Cardiac muscle cell (in vitro differentiated cells and primary cell): ENCODE measurements at regions not wholly inside any gene's neighbourhood (a gene's known extent, or its start where the extent isn't known, plus 50 kb on each side); places are given as distances from the start of the nearest gene placed in this dataset.

Experiments used
- DNase-seq, 2 donors: peaks; one replicate each; pipeline versions ENCODE4 v3.0.0 to v3.0.0-alpha.2; 2010 to 2017; ENCODE audit warnings: low read depth in 1 of 2, low spot score in 1 of 2
- H3K27ac ChIP-seq: fragments of 200-600 bp; sonication (generic); 2 replicates; pipeline ENCODE4 v1.5.1; 2016
- H3K27me3 ChIP-seq: fragments of 200-600 bp; sonication (generic); 2 replicates; pipeline ENCODE4 v1.6.0; 2016; ENCODE audit warnings: control low read depth
- H3K36me3 ChIP-seq: fragments of 200-600 bp; sonication (generic); 2 replicates; pipeline ENCODE4 v1.5.1; 2016; ENCODE audit warnings: control low read depth
- H3K4me1 ChIP-seq: fragments of 200-600 bp; sonication (generic); 2 replicates; pipeline ENCODE4 v1.8.1; 2017; ENCODE audit warnings: low read depth, mild to moderate bottlenecking, mixed run types
- H3K4me3 ChIP-seq: fragments of 200-600 bp; sonication (generic); 2 replicates; pipeline ENCODE4 v1.5.1; 2016; ENCODE audit warnings: mild to moderate bottlenecking
- H3K9me3 ChIP-seq: fragments of 200-600 bp; sonication (generic); 2 replicates; pipeline ENCODE4 v1.5.1; 2017; ENCODE audit warnings: low read depth, mild to moderate bottlenecking, control low read depth
- CTCF ChIP-seq: IDR thresholded peaks from 2 replicates; pipeline ENCODE4 v1.5.1; 2012; ENCODE audit warnings: low read depth, mild to moderate bottlenecking, low read length

- no peak for DNase-seq
These were observed 150.2 kb upstream of the UNC5B start for GRCh38 chr10:71062156-71062555.

GRCh38 chr10:71063401-71063800, 149.0 kb upstream of the UNC5B start:
- TF ChIP-seq CTCF, result no peak
- Histone ChIP-seq H3K4me3 (no peak overlapping the region), H3K27me3 (no peaks in the 10 kb centered on the region), H3K27ac (peak overlapping the region; percentile 59), H3K9me3 (no peaks in the 10 kb centered on the region), H3K4me1 (peaks cover 53% of the 10 kb centered on the region), H3K36me3 (no peaks in the 10 kb centered on the region)
- no peak for DNase-seq

More at GRCh38 chr10:71062156-71062555, 150.2 kb upstream of the UNC5B start:
- H3K4me3 ChIP-seq, result no peak overlapping the region
- H3K27me3 ChIP-seq, result no peaks in the 10 kb centered on the region
- no peaks in the 10 kb centered on the region for H3K36me3 ChIP-seq
- H3K4me1 ChIP-seq, result peaks cover 50% of the 10 kb centered on the region
- no peaks in the 10 kb centered on the region for H3K9me3 ChIP-seq
- no peak for TF ChIP-seq CTCF
- H3K27ac ChIP-seq, result peak overlapping the region; percentile 67

GRCh38 chr10:71064413-71065118, 147.8 kb upstream of the UNC5B start:
- Histone ChIP-seq H3K4me3 (no peak overlapping the region), H3K9me3 (no peaks in the 10 kb centered on the region), H3K27me3 (no peaks in the 10 kb centered on the region), H3K36me3 (no peaks in the 10 kb centered on the region), H3K27ac (peak overlapping the region; percentile 86), H3K4me1 (peaks cover 62% of the 10 kb centered on the region)
- TF ChIP-seq CTCF, result peak; percentile 27
- DNase-seq, result peak in 1 of 2 donors; percentile 84

- no peaks in the 10 kb centered on the region for H3K27me3 ChIP-seq
- peaks cover 56% of the 10 kb centered on the region for H3K4me1 ChIP-seq
- peak overlapping the region; percentile 86 for H3K27ac ChIP-seq
- no peaks in the 10 kb centered on the region for H3K9me3 ChIP-seq
- H3K36me3 ChIP-seq, result no peaks in the 10 kb centered on the region
- no peak for TF ChIP-seq CTCF
- no peak overlapping the region for H3K4me3 ChIP-seq
- no peak for DNase-seq
These were observed 146.7 kb upstream of the UNC5B start for GRCh38 chr10:71065659-71066058.

GRCh38 chr10:71066600-71066999, 145.8 kb upstream of the UNC5B start:
- peaks cover 46% of the 10 kb centered on the region for H3K4me1 ChIP-seq
- no peaks in the 10 kb centered on the region for H3K36me3 ChIP-seq
- TF ChIP-seq CTCF, result no peak
- peak overlapping the region; percentile 27 for H3K27ac ChIP-seq
- no peak for DNase-seq
- H3K4me3 ChIP-seq, result no peak overlapping the region
- no peaks in the 10 kb centered on the region for H3K9me3 ChIP-seq
- H3K27me3 ChIP-seq, result no peaks in the 10 kb centered on the region
